Panc1 (cell line): ENCODE measurements at regions not wholly inside any gene's neighbourhood (a gene's known extent, or its start where the extent isn't known, plus 50 kb on each side); places are given as distances from the start of the nearest gene placed in this dataset.

Source experiments
- ATAC-seq: fragments of 200-7000 bp; cut with Tn5 transposase; 2 replicates; pipeline ENCODE4 v1.9.1; 2020; ENCODE audit warnings: mild to moderate bottlenecking, moderate library complexity
- BruUV-seq: library from RNA; stranded (reverse); fragments of 400-500 nt; replicated peaks from 2 replicates; lab custom pipeline; 2021; lab: Mats Ljungman, UMichigan
- CTCF ChIA-PET: fragments of 300-600 bp; sonication (Branson Sonifier 250); formaldehyde crosslinking; loops from one replicate; lab custom pipeline; 2022; ENCODE audit warnings: antibody characterized with exemption; lab: Charles Lee
- POLR2A ChIA-PET: fragments of 300-600 bp; sonication (Branson Sonifier 250); formaldehyde crosslinking; loops from one replicate; lab custom pipeline; 2022; ENCODE audit warnings: antibody characterized with exemption; lab: Charles Lee
- DNase-seq: peaks from one replicate; pipeline ENCODE4 v3.0.0-alpha.2; 2010; ENCODE audit warnings: low read depth, low spot score
- H3K27ac ChIP-seq: 2 replicates; pipeline ENCODE4 v1.5.1; 2011; ENCODE audit warnings: mild to moderate bottlenecking, low read length, inconsistent platforms
- H3K27me3 ChIP-seq: fragments of 200-500 bp; sonication (Bioruptor generic); 2 replicates; pipeline ENCODE4 v1.6.0; 2014; ENCODE audit warnings: low read length, inconsistent platforms; ENCODE audit not compliant: control insufficient read depth, insufficient read depth
- H3K36me3 ChIP-seq: fragments of 200-500 bp; sonication (Bioruptor generic); 2 replicates; pipeline ENCODE4 v1.5.1; 2014; ENCODE audit warnings: inconsistent platforms, mild to moderate bottlenecking, low read length, moderate library complexity; ENCODE audit not compliant: control insufficient read depth, insufficient read depth
- H3K4me1 ChIP-seq: 2 replicates; pipeline ENCODE4 v1.5.1; 2011; ENCODE audit warnings: inconsistent platforms, mild to moderate bottlenecking, low read length, moderate library complexity; ENCODE audit not compliant: control insufficient read depth, insufficient read depth
- H3K4me3 ChIP-seq, 2 experiments: 2 replicates each; pipeline ENCODE4 v1.5.1; 2011 to 2012; ENCODE audit warnings: low read depth in 2 of 2, low read length in 2 of 2, mild to moderate bottlenecking in 2 of 2, inconsistent platforms in 1 of 2, moderate library complexity in 1 of 2
- H3K9me3 ChIP-seq: fragments of 200-500 bp; sonication (Bioruptor generic); 2 replicates; pipeline ENCODE4 v1.5.1; 2014; ENCODE audit warnings: low read depth, mild to moderate bottlenecking, inconsistent platforms, low read length, moderate library complexity; ENCODE audit not compliant: control insufficient read depth, insufficient read depth
- CTCF ChIP-seq: fragments of 450-650 bp; IDR thresholded peaks from 2 replicates; pipeline ENCODE4 v1.5.1; 2017; ENCODE audit warnings: mild to moderate bottlenecking
- POLR2AphosphoS5 ChIP-seq: IDR thresholded peaks from 2 replicates; pipeline ENCODE4 v1.6.1; 2012; ENCODE audit warnings: mild to moderate bottlenecking, low read depth, low read length, moderate library complexity
- REST ChIP-seq, 2 experiments: IDR thresholded peaks; 2 replicates each; pipeline ENCODE4 v1.6.1; 2011 to 2012; ENCODE audit warnings: low read depth in 2 of 2, control low read depth in 1 of 2, low read length in 1 of 2, mild to moderate bottlenecking in 1 of 2, moderate library complexity in 1 of 2; ENCODE audit not compliant: insufficient read depth in 1 of 2
- SIN3A ChIP-seq: IDR thresholded peaks from 2 replicates; pipeline ENCODE4 v1.6.1; 2012; ENCODE audit warnings: low read depth, mild to moderate bottlenecking, low read length, moderate library complexity, borderline replicate concordance; ENCODE audit not compliant: insufficient read depth
- TCF7L2 ChIP-seq: IDR thresholded peaks from 2 replicates; pipeline ENCODE4 v1.6.1; 2011; ENCODE audit warnings: mild to moderate bottlenecking, low read depth, low read length, inconsistent platforms
- in situ Hi-C: cut with HindIII; loops from 2 replicates; pipeline ENCODE4 v1.10.0; 2016; ENCODE audit warnings: low sequenced_read_pairs, low pct_unique_long_range_greater_than_20kb
- intact Hi-C: fragments of 100-400 bp; cut with micrococcal nuclease; formaldehyde crosslinking; loops from one replicate; pipeline ENCODE4 v1.10.0; 2022; ENCODE audit not compliant: unreplicated experiment

DNA sequence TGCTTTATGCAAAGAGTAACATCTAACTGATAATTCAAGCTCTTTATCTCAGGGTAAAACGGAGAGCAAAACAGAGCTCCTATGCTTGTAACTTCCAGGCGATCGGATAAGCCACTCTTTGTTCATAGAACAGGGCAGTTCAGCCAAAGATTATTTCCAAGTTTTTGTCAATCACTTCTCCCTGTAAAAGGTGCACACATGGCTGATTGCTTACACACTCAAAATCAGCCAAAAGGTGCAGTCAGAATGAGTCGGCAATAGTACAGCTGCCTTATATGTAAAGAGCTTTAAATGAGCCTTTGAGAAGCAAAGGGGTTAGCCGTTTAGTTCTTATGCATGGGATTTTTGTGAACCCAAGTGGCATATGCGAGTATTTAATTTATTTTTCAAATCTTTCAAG lies 449.6 kb upstream of the POU3F2 start:
- no TSS peak for BruUV-seq
- H3K4me1 ChIP-seq = no peaks in the 10 kb centered on the region
- no peak for TF ChIP-seq TCF7L2
- TF ChIP-seq REST (IDR thresholded peaks at IDR 0.05; ENCODE audit: insufficient read depth in 1 of 2, low read depth in 2 of 2, low read length in 1 of 2) = no peak
- no peak for TF ChIP-seq POLR2AphosphoS5
- H3K36me3 ChIP-seq = no peaks in the 10 kb centered on the region
- DNase-seq = no peak
- ChIA-PET POLR2A (no interaction called here), CTCF (no interaction called here)
- intact Hi-C loops = no loop called here
- no peak for ATAC-seq
- H3K4me3 ChIP-seq = no peak overlapping the region
- in situ Hi-C loops = no loop called here
- no peaks in the 10 kb centered on the region for H3K9me3 ChIP-seq
- H3K27me3 ChIP-seq = 0 out of 2 replicates have a peak, but pooled peaks cover 3% of the 10 kb centered on the region
- no peak overlapping the region for H3K27ac ChIP-seq

- no TSS peak for BruUV-seq
- Histone ChIP-seq H3K9me3 (no peaks in the 10 kb centered on the region), H3K36me3 (no peaks in the 10 kb centered on the region), H3K27ac (no peak overlapping the region), H3K4me1 (no peaks in the 10 kb centered on the region), H3K27me3 (no peaks in the 10 kb centered on the region), H3K4me3 (no peak overlapping the region)
- DNase-seq = no peak
- in situ Hi-C loops = no loop called here
- CTCF ChIA-PET = no interaction called here
- intact Hi-C loops = no loop called here
- POLR2A ChIA-PET = no interaction called here
- TF ChIP-seq REST (IDR thresholded peaks at IDR 0.05; ENCODE audit: insufficient read depth in 1 of 2, low read depth in 2 of 2, low read length in 1 of 2) = no peak
- no peak for TF ChIP-seq CTCF
- TF ChIP-seq POLR2AphosphoS5 = no peak
- TF ChIP-seq TCF7L2 = no peak
- TF ChIP-seq SIN3A = no peak
- ATAC-seq = no peak
Measured at GRCh38 chr6:98395610-98396166, 438.7 kb upstream of the POU3F2 start.
